CD4-positive, alpha-beta T cell treated with Interleukin-15 for 1 hour (primary cell): ENCODE measurements at regions not wholly inside any gene's neighbourhood (a gene's known extent, or its start where the extent isn't known, plus 50 kb on each side); places are given as distances from the start of the nearest gene placed in this dataset.
"Not testable (repeated sequence)": the region's sequence is repeated elsewhere in the genome, so short reads cannot be mapped to it uniquely, and the experiment has no call there.

Source experiments
- DNase-seq: peaks from one replicate; pipeline ENCODE4 v3.0.0-alpha.2; 2020

DNA sequence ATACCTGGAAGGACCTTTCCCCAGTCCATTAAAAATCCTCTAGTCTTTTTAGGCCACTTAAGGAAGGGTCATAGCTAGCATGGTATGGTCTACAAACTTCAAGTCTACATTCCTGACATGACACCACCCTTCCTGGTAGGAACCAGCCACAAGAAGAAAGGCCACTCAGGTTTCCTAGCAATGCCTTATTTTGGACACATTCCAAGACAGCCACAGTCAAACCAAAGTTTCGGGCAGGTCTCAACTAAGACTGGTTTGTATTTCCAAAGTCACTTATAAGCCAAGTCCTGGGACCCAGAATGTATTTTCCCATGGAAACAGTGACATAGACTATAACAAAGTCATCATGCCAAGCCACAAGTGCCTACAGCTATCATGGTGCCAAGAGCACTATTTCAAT, 50.6 kb upstream of the SLC44A3 start:
- DNase-seq = no peak

GRCh38 chr1:94768036-94768435, 52.1 kb upstream of the SLC44A3 start:
- no peak for DNase-seq

- no peak for DNase-seq
Observed at GRCh38 chr1:94765958-94766357, 54.2 kb upstream of the SLC44A3 start.

GRCh38 chr1:94759188-94759587, 61.0 kb upstream of the SLC44A3 start:
- DNase-seq = no peak

DNA sequence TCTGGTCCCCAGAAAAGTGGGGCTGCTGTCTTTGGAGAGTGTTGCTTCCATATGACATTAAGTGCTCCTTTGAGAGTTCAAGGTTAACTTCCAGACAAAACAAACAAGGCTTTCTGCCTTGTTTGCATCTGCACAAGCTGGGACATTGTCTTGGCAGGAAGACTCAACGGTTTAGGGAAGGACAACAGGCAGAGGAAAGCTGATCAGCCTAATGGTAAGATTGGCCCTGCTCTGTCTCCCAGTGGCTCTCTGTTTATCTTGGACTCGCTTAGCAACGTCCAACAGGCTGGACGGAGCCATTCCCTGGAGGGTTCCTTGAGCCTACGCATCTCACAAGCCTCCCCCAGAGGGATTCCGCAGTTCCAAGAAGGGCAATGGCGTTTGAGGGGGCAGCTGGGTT, 62.2 kb upstream of the SLC44A3 start:
- DNase-seq = no peak

DNA sequence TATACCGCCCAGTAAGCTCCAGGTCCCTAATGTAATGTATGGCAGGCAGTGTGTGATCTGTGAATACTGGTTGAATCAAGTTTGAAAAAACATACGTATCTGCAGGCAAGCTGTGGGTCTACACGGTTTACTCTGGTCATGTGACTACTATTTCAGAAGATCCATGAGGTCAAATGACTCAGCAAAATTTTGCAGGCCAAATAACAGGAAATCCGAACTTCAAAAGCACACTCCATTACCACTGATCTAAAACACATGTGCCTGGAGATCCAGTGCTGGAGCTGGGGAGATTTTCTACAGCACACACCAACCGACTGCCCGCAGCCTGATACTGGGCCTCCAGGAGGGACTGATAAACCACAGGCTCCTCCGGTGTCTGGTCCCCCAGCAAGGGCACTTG, 64.5 kb upstream of the SLC44A3 start:
- no peak for DNase-seq

DNA sequence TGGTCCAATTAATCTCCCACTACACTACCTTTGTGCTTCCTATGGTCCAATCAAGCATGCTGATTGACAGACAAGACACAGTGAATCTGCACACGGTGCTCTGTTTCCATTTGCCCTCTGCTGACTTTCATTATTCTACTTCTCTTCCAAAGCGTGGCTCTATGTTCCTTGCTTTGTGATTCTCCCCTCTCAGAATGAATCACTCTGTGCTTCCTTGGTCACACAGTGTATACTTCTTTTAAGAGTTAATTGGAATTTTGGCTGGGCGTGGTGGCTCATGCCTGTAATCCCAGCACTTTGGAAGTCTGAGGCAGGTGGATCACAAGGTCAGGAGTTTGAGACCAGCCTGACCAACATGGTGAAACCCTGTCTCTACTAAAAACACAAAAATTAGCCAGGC, 65.1 kb upstream of the SLC44A3 start:
- DNase-seq = not testable (repeated sequence)

DNA sequence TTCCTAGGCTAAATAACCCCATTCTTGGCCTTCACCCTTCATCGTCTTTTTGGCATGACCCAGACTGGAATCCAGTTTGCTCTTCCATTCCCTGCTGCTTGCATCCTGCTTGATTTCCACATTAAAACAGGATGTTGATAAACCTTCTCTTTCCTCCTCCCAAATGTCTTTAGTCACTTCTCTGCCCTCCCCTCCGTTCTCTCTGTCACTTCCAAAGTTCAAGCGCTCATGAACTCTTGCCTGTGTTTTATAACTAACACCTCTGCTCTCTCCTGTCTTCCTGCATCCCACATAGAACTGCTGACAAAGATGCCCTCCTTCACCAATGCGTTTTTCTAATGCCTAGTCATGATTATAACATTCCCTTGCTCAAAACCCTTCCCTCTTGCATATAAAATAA, 65.6 kb upstream of the SLC44A3 start:
- DNase-seq = no peak

DNA sequence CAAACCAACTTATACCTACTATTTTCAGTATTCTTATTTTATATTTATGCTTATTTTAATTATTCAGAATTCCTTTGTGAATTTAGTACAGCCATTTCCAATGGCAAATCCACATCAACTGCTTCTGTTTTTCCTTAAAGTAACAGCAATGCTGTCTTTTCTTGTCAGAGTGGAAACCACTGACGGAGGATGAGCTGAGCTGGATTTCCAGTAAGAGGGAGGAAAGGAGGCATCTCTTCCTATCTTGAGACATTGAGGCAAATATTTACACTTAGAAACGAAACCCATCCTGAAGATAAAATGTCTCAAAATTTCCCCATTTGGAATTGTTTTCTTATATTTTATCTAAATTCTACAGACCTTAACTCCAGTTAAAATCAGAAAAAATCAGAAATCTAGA, 66.1 kb upstream of the SLC44A3 start:
- DNase-seq = no peak

GRCh38 chr1:94753171-94753972, 66.8 kb upstream of the SLC44A3 start:
- DNase-seq = no peak

- DNase-seq = not testable (repeated sequence)
Observed at GRCh38 chr1:94751483-94751882, 68.7 kb upstream of the SLC44A3 start.

- no peak for DNase-seq
Observed at GRCh38 chr1:94746635-94747525, 73.3 kb upstream of the SLC44A3 start.

GRCh38 chr1:94745742-94746141, 74.4 kb upstream of the SLC44A3 start:
- DNase-seq = no peak

- DNase-seq = no peak
Observed at GRCh38 chr1:94743862-94744261, 76.3 kb upstream of the SLC44A3 start.

- DNase-seq = no peak
Observed at GRCh38 chr1:94741996-94742395, 78.2 kb upstream of the SLC44A3 start.

GRCh38 chr1:94741510-94741909, 78.6 kb upstream of the SLC44A3 start:
- DNase-seq = no peak

- DNase-seq = no peak
Observed at GRCh38 chr1:94739521-94740061, 80.6 kb upstream of the SLC44A3 start.

GRCh38 chr1:94738371-94738770, 81.8 kb upstream of the SLC44A3 start:
- no peak for DNase-seq

DNA sequence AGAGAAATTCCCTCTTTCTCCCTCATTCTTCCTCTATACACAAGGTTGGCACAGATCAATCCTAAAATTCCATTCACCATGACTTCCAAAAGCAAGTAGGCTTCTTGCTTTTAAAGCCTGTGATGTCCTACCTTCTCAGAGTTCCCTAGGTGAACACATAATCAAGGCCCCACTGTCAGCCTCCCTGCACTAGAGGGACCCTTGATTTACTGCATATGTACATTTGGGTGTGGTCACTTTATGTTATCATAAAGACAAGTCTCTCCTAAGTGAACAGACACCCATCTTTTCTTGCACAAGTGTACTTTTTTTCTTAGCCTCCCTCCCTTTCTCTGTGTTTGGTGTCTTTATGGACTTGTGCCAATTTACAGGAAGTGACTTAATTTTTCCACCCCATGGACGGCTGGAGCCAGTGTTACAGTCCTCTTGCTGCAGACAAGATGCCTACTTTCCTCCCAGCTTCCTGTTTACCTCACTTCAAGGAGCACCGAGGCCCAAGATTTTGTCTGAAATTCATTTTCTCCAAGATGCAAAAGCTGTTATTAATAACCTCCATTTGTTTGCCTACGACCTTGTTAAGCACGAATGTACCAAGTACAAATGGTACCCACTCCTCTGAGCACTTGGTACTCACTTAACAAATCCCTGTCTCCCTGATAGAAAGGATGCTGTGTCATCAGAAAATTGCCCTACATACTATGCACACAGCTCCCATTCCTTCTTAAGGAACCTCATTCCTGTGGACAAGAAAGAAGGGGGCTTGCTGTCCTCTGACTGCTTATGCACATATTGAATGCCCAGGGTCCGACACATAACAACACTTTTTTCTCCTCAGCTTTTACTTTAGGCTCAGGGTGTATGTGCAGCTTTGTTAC, 82.8 kb upstream of the SLC44A3 start:
- DNase-seq = no peak

DNA sequence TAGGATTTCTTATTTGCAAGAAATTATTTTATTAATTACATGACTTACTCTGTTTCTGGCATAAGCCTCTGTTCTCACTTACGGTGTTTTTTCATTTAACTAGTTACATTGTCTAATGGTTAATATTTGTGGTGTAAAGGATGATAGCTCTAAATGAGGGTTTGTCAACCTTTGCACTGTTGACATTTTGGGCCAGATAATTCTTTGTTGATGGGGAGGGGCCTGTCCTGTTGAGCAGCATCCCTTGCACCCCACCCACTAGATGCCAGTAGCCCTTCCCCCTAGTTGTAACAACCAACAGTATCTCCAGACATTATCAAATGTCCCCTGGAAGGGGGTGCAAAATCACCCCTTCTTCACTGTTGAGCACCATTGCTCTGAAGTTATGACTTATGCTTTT, 83.6 kb upstream of the SLC44A3 start:
- DNase-seq = no peak

- no peak for DNase-seq
Observed at GRCh38 chr1:94736073-94736472, 84.1 kb upstream of the SLC44A3 start.

- DNase-seq = no peak
Observed at GRCh38 chr1:94734963-94735901, 84.9 kb upstream of the SLC44A3 start.
